Stimulated activated CD8-positive, alpha-beta memory T cell treated with anti-CD3 and anti-CD28 coated beads, Interleukin-2, amount 100 ng/mL, for 1 hour (primary cell): ENCODE measurements at regions not wholly inside any gene's neighbourhood (a gene's known extent, or its start where the extent isn't known, plus 50 kb on each side); places are given as distances from the start of the nearest gene placed in this dataset.

Source experiments
- DNase-seq, 2 donors: peaks; one replicate each; pipeline ENCODE4 v3.0.0-alpha.2; 2020; ENCODE audit warnings: low read depth in 2 of 2

DNA sequence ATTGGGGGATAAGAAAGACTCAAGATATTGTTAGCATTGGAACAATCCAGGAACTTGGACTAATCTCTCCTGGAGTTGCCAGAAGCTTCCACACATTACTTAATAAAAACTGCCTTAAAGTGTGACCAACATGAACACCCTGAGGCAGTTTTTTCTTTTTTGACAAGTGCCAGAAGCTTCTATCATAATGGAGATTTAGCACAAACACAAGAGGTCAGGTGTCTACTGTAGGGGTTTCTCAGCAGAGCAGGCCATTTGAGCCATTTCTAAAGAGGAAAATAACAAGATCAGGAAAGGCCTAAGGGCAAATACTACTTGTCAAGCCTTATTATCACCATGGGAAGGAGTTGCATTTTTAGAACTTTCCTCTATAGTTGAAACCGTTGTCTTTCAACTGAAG, 361.5 kb downstream of the EPM2A start:
- no peak for DNase-seq

DNA sequence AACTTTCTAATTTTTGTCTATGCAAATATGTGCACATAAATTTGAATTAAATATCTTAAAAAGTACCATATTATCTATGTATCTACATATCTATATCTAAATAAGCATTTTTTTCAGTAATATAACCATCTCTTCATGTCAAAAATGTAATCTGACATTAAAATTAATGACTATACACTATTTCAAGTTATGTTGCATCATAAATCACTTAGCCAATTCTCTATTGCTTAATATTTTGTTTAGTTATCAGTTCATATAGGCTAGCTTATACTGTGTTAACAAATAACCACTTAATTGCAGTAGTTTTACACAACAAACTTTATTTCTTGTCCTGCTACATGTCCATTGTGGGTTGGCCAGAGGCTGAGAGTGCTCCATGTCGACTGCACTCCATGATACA, 360.8 kb downstream of the EPM2A start:
- no peak for DNase-seq

- no peak for DNase-seq
Observed at GRCh38 chr6:145375502-145375901, 359.8 kb downstream of the EPM2A start.

- no peak for DNase-seq
Observed at GRCh38 chr6:145380186-145380585, 355.1 kb downstream of the EPM2A start.

- DNase-seq = no peak
Observed at GRCh38 chr6:145381941-145382340, 353.4 kb downstream of the EPM2A start.

DNA sequence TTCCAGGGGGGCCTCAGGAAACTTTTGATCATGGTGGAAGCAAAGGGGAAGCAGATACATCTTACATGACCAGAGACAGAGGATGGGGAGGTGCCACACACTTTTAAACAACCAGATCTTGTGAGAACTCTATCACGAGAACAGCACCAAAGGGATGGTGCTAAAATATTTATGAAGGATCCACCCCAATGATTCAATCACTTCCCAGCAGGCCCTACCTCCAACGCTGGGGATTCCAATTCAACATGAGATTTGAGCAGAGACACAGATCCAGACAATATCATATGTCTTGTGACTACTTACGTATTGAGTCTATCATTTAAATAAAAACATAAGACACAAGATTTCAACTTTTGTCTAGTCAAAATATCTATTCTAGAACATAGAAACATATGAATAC, 351.9 kb downstream of the EPM2A start:
- no peak for DNase-seq

DNA sequence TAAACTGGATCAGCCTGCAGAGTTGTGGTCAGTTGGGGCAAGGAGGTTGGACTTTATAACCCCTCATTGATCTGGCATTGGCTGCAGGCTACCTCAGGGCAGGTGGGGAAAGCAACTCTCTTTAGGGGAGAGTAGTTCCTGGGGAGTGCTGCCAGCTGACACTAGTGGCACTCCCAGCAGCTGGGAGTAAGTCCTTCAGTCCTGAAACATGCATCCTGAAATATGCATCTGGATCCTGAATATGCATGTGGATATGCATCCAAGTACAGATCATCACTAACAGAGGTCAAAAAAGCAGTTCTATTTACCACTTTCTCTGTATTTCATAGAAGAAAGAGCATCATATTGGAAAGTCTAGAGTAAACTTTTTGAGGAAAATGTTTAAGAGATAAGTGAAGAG, 350.8 kb downstream of the EPM2A start:
- no peak for DNase-seq

DNA sequence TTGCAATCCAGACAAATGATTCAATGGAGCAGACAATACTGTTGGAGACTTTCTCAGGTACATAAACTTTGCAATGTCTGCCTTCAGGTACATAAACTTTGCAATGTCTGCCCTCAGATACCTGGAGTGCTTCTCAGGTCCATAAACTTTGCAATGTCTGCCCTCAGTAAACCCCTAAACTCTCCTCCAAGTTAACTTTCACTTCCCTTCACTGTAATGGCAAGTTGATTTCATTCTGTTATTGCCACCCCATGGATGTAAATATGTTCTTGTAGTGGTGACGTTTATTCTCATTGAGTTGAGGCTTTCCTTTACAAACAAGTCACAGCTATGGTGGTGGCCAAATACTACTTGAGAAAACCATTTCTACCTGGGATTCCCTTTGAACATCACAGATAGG, 338.8 kb downstream of the EPM2A start:
- no peak for DNase-seq

- DNase-seq = no peak
Observed at GRCh38 chr6:145400508-145400907, 334.8 kb downstream of the EPM2A start.

DNA sequence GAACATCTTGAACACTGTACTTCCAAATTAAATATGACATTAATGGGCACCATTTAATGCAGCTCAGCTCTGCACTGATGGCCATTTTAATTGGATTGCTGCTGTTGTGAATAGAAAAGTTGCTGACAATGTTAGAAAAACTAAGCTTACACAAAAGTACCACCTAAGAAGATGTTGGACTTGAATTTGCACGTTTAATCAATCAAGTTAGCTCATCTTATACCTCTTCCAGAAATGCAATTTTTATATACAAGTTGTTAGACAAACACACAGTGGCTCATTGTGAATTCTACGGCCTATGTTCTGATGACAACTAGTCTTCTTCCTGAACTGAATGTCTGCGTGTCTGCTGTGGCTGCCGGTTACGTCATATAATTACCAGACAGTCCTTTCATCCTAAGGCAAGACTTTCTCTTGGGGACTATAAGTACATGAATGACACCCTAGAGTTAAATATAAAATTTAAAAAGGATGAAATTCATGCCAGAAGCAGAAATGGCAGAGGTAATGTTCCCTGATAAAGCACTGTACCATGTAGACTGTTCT, 330.2 kb downstream of the EPM2A start:
- DNase-seq = no peak

GRCh38 chr6:145406783-145407182, 328.5 kb downstream of the EPM2A start:
- no peak for DNase-seq

DNA sequence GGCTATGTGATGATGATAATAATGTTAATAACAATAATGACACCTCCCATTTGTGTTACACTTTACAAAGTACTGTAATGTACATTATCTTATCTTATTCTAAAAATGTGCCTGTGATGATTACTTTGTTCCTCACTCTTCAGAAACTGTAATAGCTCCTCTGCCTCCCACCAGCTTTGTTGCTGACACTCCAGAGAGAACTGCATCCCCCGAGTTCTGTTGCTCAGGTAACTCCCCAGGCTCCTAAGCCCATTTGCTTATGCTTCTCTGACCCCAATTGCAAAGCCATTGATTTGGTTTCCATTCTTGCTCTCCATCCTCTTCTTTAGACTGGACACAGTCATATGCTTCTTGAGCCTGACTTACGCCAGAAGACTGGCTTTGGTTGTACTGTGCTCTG, 319.7 kb downstream of the EPM2A start:
- DNase-seq = no peak

GRCh38 chr6:145420599-145420998, 314.7 kb downstream of the EPM2A start:
- no peak for DNase-seq

DNA sequence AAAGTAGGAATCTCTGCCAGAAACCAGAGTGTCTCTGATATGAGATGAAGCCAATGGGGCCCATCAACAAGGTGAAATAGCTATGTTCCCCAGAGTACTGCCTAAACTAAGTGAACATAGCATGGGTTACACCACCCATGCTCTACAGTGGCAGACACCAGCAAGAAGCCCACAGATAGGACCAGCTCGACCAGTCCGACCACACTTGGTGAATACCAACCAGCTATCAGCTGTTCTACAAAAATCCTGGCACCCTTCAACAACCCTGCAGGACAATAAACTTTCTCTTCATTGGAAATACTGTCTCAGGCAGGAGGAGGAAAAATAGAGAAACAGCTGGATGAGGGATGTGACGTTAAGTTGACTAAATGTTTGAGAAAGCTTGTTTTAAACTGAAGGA, 311.4 kb downstream of the EPM2A start:
- DNase-seq = no peak

DNA sequence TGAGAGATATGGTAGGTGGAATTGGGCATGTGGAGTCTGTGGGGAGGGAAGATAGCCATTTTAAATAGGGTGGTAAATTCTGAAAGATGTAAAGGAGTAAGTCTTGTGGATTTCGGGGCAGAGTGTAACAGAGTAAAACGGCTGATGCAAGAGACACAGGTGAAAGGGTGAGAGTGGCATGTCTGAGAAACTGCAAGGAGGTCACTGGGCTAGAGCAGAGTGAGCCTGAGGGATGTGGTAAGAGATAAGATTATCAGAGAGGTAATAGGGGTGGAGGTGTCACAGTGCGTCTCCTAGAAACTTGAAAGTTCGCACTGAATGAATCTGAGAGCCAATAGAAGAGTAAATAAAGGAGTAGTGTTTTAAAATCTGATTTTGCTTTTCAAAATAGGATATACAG, 308.1 kb downstream of the EPM2A start:
- DNase-seq = no peak

DNA sequence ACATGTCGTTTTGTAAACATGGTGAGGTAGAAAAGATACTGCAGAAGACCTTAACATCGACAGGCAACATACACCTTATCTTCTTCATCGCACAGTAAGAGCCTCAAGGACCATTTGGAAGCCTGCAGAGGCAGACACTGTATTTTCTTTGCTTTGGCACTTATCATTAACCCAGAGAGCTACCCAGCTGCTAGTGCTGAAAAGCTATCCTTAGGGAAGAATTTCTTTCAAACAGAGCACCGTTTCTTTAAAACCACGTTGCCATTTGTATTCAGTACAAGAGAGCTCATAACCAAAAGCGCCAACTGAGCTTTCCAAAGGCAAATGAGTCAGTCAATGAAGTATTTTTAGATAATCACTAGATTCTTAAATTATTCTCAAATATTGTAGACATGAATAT, 306.6 kb downstream of the EPM2A start:
- DNase-seq = no peak

DNA sequence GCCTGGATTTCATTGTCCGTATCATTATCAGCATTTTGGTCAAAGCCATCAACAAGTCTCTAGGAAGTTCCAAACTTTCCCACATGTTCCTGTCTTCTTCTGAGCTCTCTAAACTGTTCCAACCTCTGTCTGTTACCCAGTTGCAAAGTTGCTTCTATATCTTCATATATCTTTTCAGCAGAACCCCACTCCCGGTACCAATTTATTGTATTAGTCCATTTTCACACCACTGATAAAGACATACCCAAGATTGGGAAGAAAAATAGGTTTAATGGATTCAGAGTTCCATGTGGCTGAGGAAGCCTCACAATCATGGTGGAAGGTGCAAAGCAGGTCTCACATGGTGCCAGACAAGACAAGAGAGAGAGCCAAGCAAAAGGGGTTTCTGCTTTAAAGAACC, 293.2 kb downstream of the EPM2A start:
- no peak for DNase-seq

DNA sequence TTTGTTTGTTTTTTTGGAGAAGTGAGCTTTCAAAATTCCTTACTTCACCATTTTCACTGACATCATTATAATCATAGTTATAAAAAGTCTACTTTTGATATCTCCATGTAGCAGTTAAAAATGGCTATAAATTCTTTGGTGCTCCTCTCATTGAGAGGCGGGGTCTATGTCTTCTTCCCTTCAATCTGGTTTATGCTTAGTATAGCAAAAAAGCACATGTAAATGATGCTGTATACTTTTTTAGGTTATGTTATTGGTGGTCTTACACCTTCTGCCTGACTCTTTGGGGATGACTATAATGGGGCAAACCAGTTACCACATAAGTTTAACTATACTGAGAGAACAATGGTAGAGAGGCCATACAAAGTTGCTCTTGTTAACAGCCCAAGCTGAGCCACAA, 289.6 kb downstream of the EPM2A start:
- no peak for DNase-seq

- DNase-seq = no peak
Observed at GRCh38 chr6:145451029-145451428, 284.3 kb downstream of the EPM2A start.

DNA sequence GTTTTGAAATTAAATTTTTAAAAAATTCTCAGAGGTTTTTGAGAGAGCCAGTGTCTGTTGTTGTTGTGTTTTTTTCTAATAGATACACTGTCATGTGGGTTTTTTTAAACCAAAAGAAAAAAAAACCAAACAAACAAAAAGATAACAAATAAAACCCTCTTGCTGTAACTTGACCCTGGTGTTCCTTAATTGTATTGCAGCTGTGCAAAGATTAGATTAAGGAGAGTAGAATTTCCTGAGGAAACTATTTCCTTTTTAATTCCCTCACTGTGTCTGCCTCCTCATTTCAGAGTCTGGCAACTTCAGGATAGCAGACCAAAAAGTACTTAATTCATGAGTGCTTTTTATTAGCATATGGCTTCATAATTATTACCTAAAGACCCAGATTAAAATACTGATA, 281.9 kb downstream of the EPM2A start:
- no peak for DNase-seq

DNA sequence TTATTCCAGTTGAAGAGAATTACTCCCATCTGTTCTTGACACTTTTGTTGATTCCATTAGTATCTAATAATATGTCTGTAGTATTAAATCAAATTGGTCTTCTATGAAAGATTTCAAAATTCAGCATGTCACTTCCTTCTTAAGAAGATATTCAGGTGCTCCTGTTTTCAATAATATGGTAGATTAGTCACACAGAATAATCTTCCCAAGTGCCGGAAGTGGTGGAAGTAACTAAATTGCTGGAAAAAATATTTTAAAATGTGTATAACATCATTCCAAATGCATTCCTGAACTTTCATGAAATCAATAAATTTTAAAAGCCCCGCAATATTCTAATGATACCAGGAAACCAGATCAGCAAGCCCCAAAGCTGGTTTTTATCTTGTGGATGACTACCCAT, 281.3 kb downstream of the EPM2A start:
- DNase-seq = no peak

DNA sequence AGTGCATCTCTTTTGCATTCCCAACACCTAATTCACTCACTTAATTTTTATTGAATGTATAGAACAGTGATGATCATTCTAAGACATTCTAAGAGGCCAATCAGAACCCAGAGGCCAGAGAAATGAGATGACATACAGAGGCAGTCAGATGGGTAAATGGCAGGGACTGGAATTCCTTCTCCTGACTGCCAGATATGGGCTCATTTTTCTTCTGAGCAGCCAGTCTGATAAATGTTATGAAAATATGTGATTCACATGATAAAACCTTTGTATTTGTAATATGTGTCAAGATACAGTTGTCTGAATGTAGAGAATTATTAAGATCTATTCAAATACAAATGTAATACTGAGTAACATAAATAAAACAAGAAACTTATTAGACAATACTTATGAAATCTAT, 277.8 kb downstream of the EPM2A start:
- no peak for DNase-seq

DNA sequence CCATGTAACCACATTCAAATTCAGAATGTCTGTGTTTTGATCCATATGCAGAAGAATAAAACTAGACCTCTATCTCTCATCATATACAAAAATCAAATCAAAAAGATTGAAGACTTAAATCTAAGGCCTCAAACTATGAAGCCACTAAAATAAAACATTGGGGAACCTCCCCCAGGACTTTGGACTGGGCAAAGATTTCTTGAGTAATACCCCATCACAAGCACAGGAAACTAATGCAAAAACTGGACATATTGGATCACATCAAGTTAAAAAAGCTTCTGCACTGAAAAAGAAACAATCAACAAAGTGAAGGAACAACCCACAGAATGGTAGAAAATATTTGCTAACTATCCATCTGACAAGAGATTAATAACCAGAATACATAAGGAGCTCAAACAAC, 266.8 kb downstream of the EPM2A start:
- DNase-seq = no peak

GRCh38 chr6:145469021-145469420, 266.3 kb downstream of the EPM2A start:
- DNase-seq = no peak
